ENCODE measurements at regions not wholly inside any gene's neighbourhood (a gene's known extent, or its start where the extent isn't known, plus 50 kb on each side); places are given as distances from the start of the nearest gene placed in this dataset.

GRCh38 chr10:130741901-130742855 lies 569.3 kb downstream of the TCERG1L start:
- TF ChIP-seq CTCF (conservative IDR thresholded peaks at IDR 0.05; ENCODE audit: low read depth, low read length), result no peak
- TF ChIP-seq POLR2A (IDR thresholded peaks at IDR 0.05; ENCODE audit: low read depth, low read length), result no peak
- TF ChIP-seq USF2 (IDR thresholded peaks at IDR 0.05; ENCODE audit: low read depth, low read length), result no peak
- no peak for TF ChIP-seq RFX5 (IDR thresholded peaks at IDR 0.05; ENCODE audit: low read depth, low read length)
- TF ChIP-seq MXI1 (IDR thresholded peaks at IDR 0.05; ENCODE audit: borderline replicate concordance, low read depth, low read length), result no peak
- no peak for TF ChIP-seq CHD1 (IDR thresholded peaks at IDR 0.05; ENCODE audit: low read depth, low read length)
- no peak for TF ChIP-seq MAZ (IDR thresholded peaks at IDR 0.05; ENCODE audit: borderline replicate concordance, low read depth, low read length)
- no peak for TF ChIP-seq RCOR1 (IDR thresholded peaks at IDR 0.05; ENCODE audit: insufficient replicate concordance, low read length)
- no peak for TF ChIP-seq RAD21 (IDR thresholded peaks at IDR 0.05; ENCODE audit: low read length)
